Endodermal cell (in vitro differentiated cells): ENCODE measurements at regions not wholly inside any gene's neighbourhood (a gene's known extent, or its start where the extent isn't known, plus 50 kb on each side); places are given as distances from the start of the nearest gene placed in this dataset.

Experiments
- DNase-seq: peaks from one replicate; pipeline ENCODE4 v3.0.0-alpha.2; 2017
- H3K27ac ChIP-seq: 2 replicates; pipeline ENCODE4 v1.5.1; 2013; ENCODE audit warnings: mild to moderate bottlenecking, low read depth, low read length, moderate library complexity
- H3K27me3 ChIP-seq: 2 replicates; pipeline ENCODE4 v1.6.1; 2013; ENCODE audit warnings: mild to moderate bottlenecking, low read length, moderate library complexity; ENCODE audit not compliant: insufficient read depth, control insufficient read depth, poor library complexity, severe bottlenecking
- H3K36me3 ChIP-seq: 2 replicates; pipeline ENCODE4 v1.7.0; 2013; ENCODE audit warnings: mild to moderate bottlenecking, low read length, moderate library complexity; ENCODE audit not compliant: control insufficient read depth, insufficient read depth
- H3K4me1 ChIP-seq: one replicate; pipeline ENCODE4 v1.7.0; 2013; ENCODE audit warnings: low read length; ENCODE audit not compliant: control insufficient read depth, insufficient read depth
- H3K4me3 ChIP-seq: 2 replicates; pipeline ENCODE4 v1.5.1; 2013; ENCODE audit warnings: mild to moderate bottlenecking, low read length, moderate library complexity
- H3K9ac ChIP-seq: 2 replicates; pipeline ENCODE4 v1.6.1; 2013; ENCODE audit warnings: mild to moderate bottlenecking, low read length, moderate library complexity; ENCODE audit not compliant: poor library complexity, severe bottlenecking; ENCODE audit errors: extremely low read depth
- H3K9me3 ChIP-seq: 2 replicates; pipeline ENCODE4 v1.6.1; 2013; ENCODE audit warnings: mild to moderate bottlenecking, low read length, moderate library complexity; ENCODE audit not compliant: control insufficient read depth
- H3K27ac Mint-ChIP-seq: 2 replicates; pipeline ENCODE4 v1.8.0; 2020; ENCODE audit warnings: mixed read lengths
- H3K27me3 Mint-ChIP-seq: 2 replicates; pipeline ENCODE4 v1.8.0; 2021; ENCODE audit warnings: mild to moderate bottlenecking, mixed read lengths; ENCODE audit not compliant: insufficient read depth
- H3K36me3 Mint-ChIP-seq: 2 replicates; pipeline ENCODE4 v1.8.0; 2020; ENCODE audit warnings: low read depth, mixed read lengths
- H3K4me1 Mint-ChIP-seq: 2 replicates; pipeline ENCODE4 v1.8.0; 2020; ENCODE audit warnings: mixed read lengths
- H3K4me3 Mint-ChIP-seq: 2 replicates; pipeline ENCODE4 v1.8.0; 2020; ENCODE audit warnings: mild to moderate bottlenecking, moderate library complexity, mixed read lengths
- H3K9me3 Mint-ChIP-seq: 2 replicates; pipeline ENCODE4 v1.8.0; 2020; ENCODE audit warnings: mild to moderate bottlenecking, mixed read lengths
- WGBS, 2 experiments: methylation state at CpG; one replicate each; pipeline versions ENCODE4 v1.1.5 to v1.1.7; 2013; ENCODE audit warnings: missing lambda C conversion rate in 2 of 2, mixed read lengths in 1 of 2; ENCODE audit not compliant: insufficient coverage in 1 of 2, insufficient read length in 1 of 2; 5-methylcytosine and 5-hydroxymethylcytosine counted together
- TF ChIP-seq, protein P1 (sequence below): fragments of 200-600 bp; sonication (generic); conservative IDR thresholded peaks from 2 replicates; pipeline ENCODE4 v1.5.0; 2021; ENCODE audit warnings: antibody characterized with exemption, mild to moderate bottlenecking

GRCh38 chr4:124111922-124112321, 600.6 kb downstream of the ANKRD50 start:
- H3K4me1 ChIP-seq, result peaks cover 2% of the 10 kb centered on the region
- TF ChIP-seq, protein P1, sequence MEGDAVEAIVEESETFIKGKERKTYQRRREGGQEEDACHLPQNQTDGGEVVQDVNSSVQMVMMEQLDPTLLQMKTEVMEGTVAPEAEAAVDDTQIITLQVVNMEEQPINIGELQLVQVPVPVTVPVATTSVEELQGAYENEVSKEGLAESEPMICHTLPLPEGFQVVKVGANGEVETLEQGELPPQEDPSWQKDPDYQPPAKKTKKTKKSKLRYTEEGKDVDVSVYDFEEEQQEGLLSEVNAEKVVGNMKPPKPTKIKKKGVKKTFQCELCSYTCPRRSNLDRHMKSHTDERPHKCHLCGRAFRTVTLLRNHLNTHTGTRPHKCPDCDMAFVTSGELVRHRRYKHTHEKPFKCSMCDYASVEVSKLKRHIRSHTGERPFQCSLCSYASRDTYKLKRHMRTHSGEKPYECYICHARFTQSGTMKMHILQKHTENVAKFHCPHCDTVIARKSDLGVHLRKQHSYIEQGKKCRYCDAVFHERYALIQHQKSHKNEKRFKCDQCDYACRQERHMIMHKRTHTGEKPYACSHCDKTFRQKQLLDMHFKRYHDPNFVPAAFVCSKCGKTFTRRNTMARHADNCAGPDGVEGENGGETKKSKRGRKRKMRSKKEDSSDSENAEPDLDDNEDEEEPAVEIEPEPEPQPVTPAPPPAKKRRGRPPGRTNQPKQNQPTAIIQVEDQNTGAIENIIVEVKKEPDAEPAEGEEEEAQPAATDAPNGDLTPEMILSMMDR, result peak; percentile 85
- H3K4me3 ChIP-seq, result no peak overlapping the region
- H3K27ac ChIP-seq, result no peak overlapping the region
- peak; percentile 61 for DNase-seq
- Mint-ChIP-seq H3K9me3 (no peaks in the 10 kb centered on the region), H3K27me3 (no peaks in the 10 kb centered on the region), H3K36me3 (no peaks in the 10 kb centered on the region), H3K4me1 (peaks cover 4% of the 10 kb centered on the region), H3K4me3 (no peak overlapping the region), H3K27ac (no peak overlapping the region)
- no peak overlapping the region for H3K9ac ChIP-seq
- no peaks in the 10 kb centered on the region for H3K27me3 ChIP-seq
- no peaks in the 10 kb centered on the region for H3K36me3 ChIP-seq
- H3K9me3 ChIP-seq, result peaks cover 1% of the 10 kb centered on the region
- WGBS, 2 experiments, result 54% methylated on average over 2 of the region's 2 CpGs; no CpG with 5 or more reads in 1 of the 2 experiments

DNA sequence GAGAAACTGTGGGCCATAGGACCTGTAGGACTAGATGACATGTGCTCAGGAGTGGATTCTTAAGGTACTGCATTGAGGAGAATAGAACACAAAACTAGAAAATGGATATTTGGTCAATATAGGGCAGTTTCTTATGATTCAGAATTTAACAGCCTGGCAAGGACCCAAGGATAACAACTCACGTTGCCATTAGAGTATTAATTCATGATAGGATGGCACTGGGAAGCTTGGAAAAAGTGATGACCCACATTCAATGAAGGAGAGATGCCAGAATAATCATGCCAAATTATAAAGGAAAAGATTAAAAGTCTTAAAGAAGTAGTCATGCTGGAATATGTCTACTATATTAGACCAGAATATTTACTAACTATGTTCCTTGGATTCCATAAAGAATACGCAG, 594.5 kb downstream of the ANKRD50 start:
- no peak overlapping the region for H3K4me3 Mint-ChIP-seq
- WGBS, 2 experiments, result 94 to 100% methylated on average over 2 of the region's 2 CpGs
- no peaks in the 10 kb centered on the region for H3K27me3 ChIP-seq
- H3K9me3 ChIP-seq, result no peaks in the 10 kb centered on the region
- no peak overlapping the region for H3K27ac ChIP-seq
- no peaks in the 10 kb centered on the region for H3K36me3 Mint-ChIP-seq
- no peaks in the 10 kb centered on the region for H3K9me3 Mint-ChIP-seq
- no peak overlapping the region for H3K4me3 ChIP-seq
- no peaks in the 10 kb centered on the region for H3K4me1 Mint-ChIP-seq
- H3K9ac ChIP-seq, result no peak overlapping the region
- TF ChIP-seq, protein P1, result no peak
- no peaks in the 10 kb centered on the region for H3K36me3 ChIP-seq
- DNase-seq, result no peak
- H3K4me1 ChIP-seq, result no peaks in the 10 kb centered on the region
- H3K27me3 Mint-ChIP-seq, result no peaks in the 10 kb centered on the region
- no peak overlapping the region for H3K27ac Mint-ChIP-seq

DNA sequence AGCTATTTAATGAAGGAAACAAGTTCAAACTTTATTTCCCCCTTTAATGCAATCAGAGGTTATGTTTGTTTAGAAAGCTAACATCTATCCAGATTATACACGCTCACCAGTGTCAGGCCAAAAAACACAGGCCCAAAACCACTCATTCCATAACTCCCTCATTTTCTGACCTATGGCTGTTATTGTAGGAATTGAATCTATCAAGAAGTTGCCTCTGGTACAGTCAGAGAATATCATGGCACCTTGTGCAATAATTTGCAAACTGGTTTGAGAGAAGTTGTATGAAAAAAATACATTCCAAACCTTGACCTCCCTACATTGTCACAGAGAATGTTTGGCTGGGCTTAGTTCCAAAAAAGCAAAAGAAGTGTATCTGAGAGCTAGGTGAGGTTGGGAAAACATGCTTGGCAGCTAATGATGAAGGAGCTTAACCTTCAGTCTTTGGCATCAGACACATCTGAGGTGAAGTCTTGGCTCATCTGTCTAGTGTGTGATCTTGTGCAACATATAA, 591.0 kb downstream of the ANKRD50 start:
- Histone ChIP-seq H3K36me3 (no peaks in the 10 kb centered on the region), H3K4me3 (no peak overlapping the region), H3K9ac (no peak overlapping the region), H3K27ac (no peak overlapping the region), H3K27me3 (no peaks in the 10 kb centered on the region), H3K4me1 (no peaks in the 10 kb centered on the region), H3K9me3 (no peaks in the 10 kb centered on the region)
- H3K36me3 Mint-ChIP-seq, result no peaks in the 10 kb centered on the region
- H3K9me3 Mint-ChIP-seq, result no peaks in the 10 kb centered on the region
- 100% methylated on average over 1 of the region's 1 CpG; no CpG with 5 or more reads in 1 of the 2 experiments for WGBS, 2 experiments
- no peaks in the 10 kb centered on the region for H3K4me1 Mint-ChIP-seq
- no peak for DNase-seq
- no peaks in the 10 kb centered on the region for H3K27me3 Mint-ChIP-seq
- TF ChIP-seq, protein P1, result no peak
- H3K4me3 Mint-ChIP-seq, result no peak overlapping the region
- no peak overlapping the region for H3K27ac Mint-ChIP-seq
